IPS-NIHi7 (cell line): ENCODE measurements at regions not wholly inside any gene's neighbourhood (a gene's known extent, or its start where the extent isn't known, plus 50 kb on each side); places are given as distances from the start of the nearest gene placed in this dataset.
A peak's percentile ranks its signal among the peaks of the same experiment; 100 is the strongest.

ENCODE experiments used
- DNase-seq: peaks from one replicate; pipeline ENCODE4 v3.0.0; 2012; ENCODE audit warnings: mixed read lengths; ENCODE audit errors: extremely low spot score

- DNase-seq: no peak
These were observed 417.1 kb downstream of the PCDH17 start for GRCh38 chr13:58048670-58049069.

GRCh38 chr13:58051396-58051795 is 419.9 kb downstream of the PCDH17 start:
- DNase-seq: no peak

GRCh38 chr13:58051807-58052375 is 420.3 kb downstream of the PCDH17 start:
- DNase-seq: peak; percentile 25

- DNase-seq: no peak
These were observed 424.9 kb downstream of the PCDH17 start for GRCh38 chr13:58056426-58056825.

- DNase-seq: no peak
These were observed 428.1 kb downstream of the PCDH17 start for GRCh38 chr13:58059624-58060023.

GRCh38 chr13:58080806-58081205 is 449.3 kb downstream of the PCDH17 start:
- no peak for DNase-seq

GRCh38 chr13:58081301-58081820 is 449.8 kb downstream of the PCDH17 start:
- no peak for DNase-seq

- no peak for DNase-seq
These were observed 451.5 kb downstream of the PCDH17 start for GRCh38 chr13:58083064-58083463.

GRCh38 chr13:58085274-58085673 is 453.7 kb downstream of the PCDH17 start:
- no peak for DNase-seq

- DNase-seq: no peak
These were observed 454.3 kb downstream of the PCDH17 start for GRCh38 chr13:58085819-58086218.

- no peak for DNase-seq
These were observed 456.0 kb downstream of the PCDH17 start for GRCh38 chr13:58087566-58087965.

GRCh38 chr13:58093394-58093793 is 461.9 kb downstream of the PCDH17 start:
- no peak for DNase-seq

- DNase-seq: no peak
These were observed 466.3 kb downstream of the PCDH17 start for GRCh38 chr13:58097831-58098230.

GRCh38 chr13:58119351-58119750 is 487.8 kb downstream of the PCDH17 start:
- DNase-seq: no peak

GRCh38 chr13:58119804-58120203 is 488.3 kb downstream of the PCDH17 start:
- no peak for DNase-seq

- DNase-seq: no peak
These were observed 495.0 kb downstream of the PCDH17 start for GRCh38 chr13:58126496-58126895.

GRCh38 chr13:58134012-58134411 is 502.5 kb downstream of the PCDH17 start:
- peak; percentile 8 for DNase-seq

GRCh38 chr13:58134525-58134924 is 503.0 kb downstream of the PCDH17 start:
- DNase-seq: no peak

GRCh38 chr13:58142952-58143351 is 511.4 kb downstream of the PCDH17 start:
- DNase-seq: no peak

GRCh38 chr13:58144616-58145015 is 513.1 kb downstream of the PCDH17 start:
- DNase-seq: no peak

- DNase-seq: no peak
These were observed 519.9 kb downstream of the PCDH17 start for GRCh38 chr13:58151452-58151851.

GRCh38 chr13:58160980-58161379 is 529.4 kb downstream of the PCDH17 start:
- DNase-seq: no peak

GRCh38 chr13:58165617-58166016 is 534.1 kb downstream of the PCDH17 start:
- DNase-seq: no peak

- DNase-seq: no peak
These were observed 549.6 kb downstream of the PCDH17 start for GRCh38 chr13:58181111-58181510.
